GM23338 (cell line): ENCODE measurements at regions not wholly inside any gene's neighbourhood (a gene's known extent, or its start where the extent isn't known, plus 50 kb on each side); places are given as distances from the start of the nearest gene placed in this dataset.
A peak's percentile ranks its signal among the peaks of the same experiment; 100 is the strongest.

Experiments
- ATAC-seq: fragments of 200-7000 bp; cut with Tn5 transposase; 3 replicates; pipeline ENCODE4 v1.9.1; 2020
- DNase-seq: peaks from one replicate; pipeline ENCODE4 v3.0.0-alpha.2; 2015; ENCODE audit warnings: low spot score
- H2AFZ ChIP-seq: fragments of 200-600 bp; sonication (generic); 2 replicates; pipeline ENCODE4 v1.8.0; 2016; ENCODE audit warnings: antibody characterized with exemption, mild to moderate bottlenecking, moderate library complexity
- H3F3A ChIP-seq: fragments of 200-600 bp; sonication (generic); replicated peaks from 2 replicates; pipeline ENCODE4 v1.8.0; 2017; ENCODE audit warnings: antibody characterized with exemption, mixed run types, low read depth
- H3K27ac ChIP-seq: fragments of 200-600 bp; sonication (generic); 2 replicates; pipeline ENCODE4 v1.6.1; 2016; ENCODE audit warnings: low read depth
- H3K27me3 ChIP-seq: fragments of 200-600 bp; sonication (generic); 2 replicates; pipeline ENCODE4 v1.8.0; 2016; ENCODE audit warnings: mild to moderate bottlenecking, mixed run types, moderate library complexity; ENCODE audit not compliant: insufficient read depth
- H3K36me3 ChIP-seq: fragments of 200-600 bp; sonication (generic); 2 replicates; pipeline ENCODE4 v1.8.0; 2016; ENCODE audit warnings: mild to moderate bottlenecking; ENCODE audit not compliant: insufficient read depth
- H3K4me1 ChIP-seq: fragments of 200-600 bp; sonication (generic); 2 replicates; pipeline ENCODE4 v1.8.0; 2016; ENCODE audit warnings: mild to moderate bottlenecking, moderate library complexity; ENCODE audit not compliant: insufficient read depth
- H3K4me2 ChIP-seq: fragments of 200-600 bp; sonication (generic); 2 replicates; pipeline ENCODE4 v1.7.1; 2017; ENCODE audit warnings: mixed run types
- H3K4me3 ChIP-seq: fragments of 200-600 bp; sonication (generic); 2 replicates; pipeline ENCODE4 v1.6.1; 2016; ENCODE audit warnings: mixed run types
- H3K79me2 ChIP-seq: fragments of 200-600 bp; sonication (generic); replicated peaks from 2 replicates; pipeline ENCODE4 v1.8.0; 2017; ENCODE audit warnings: mild to moderate bottlenecking; ENCODE audit not compliant: insufficient read depth
- H3K9me2 ChIP-seq: fragments of 200-600 bp; sonication (generic); 2 replicates; pipeline ENCODE4 v1.8.0; 2017; ENCODE audit not compliant: insufficient read depth
- H4K20me1 ChIP-seq: fragments of 200-600 bp; sonication (generic); replicated peaks from 2 replicates; pipeline ENCODE4 v1.8.0; 2017; ENCODE audit warnings: mild to moderate bottlenecking; ENCODE audit not compliant: insufficient read depth
- H3K27ac Mint-ChIP-seq: 2 replicates; pipeline ENCODE4 v1.8.0; 2020; ENCODE audit warnings: inconsistent platforms, mild to moderate bottlenecking, moderate library complexity, mixed read lengths
- H3K27me3 Mint-ChIP-seq: 3 replicates; pipeline ENCODE4 v1.8.0; 2022; ENCODE audit warnings: low read depth, mild to moderate bottlenecking, moderate library complexity, mixed read lengths, inconsistent platforms; ENCODE audit not compliant: insufficient read depth, poor library complexity
- H3K36me3 Mint-ChIP-seq: 3 replicates; pipeline ENCODE4 v1.8.0; 2021; ENCODE audit warnings: low read depth, mild to moderate bottlenecking, inconsistent platforms, moderate library complexity, mixed read lengths
- H3K4me1 Mint-ChIP-seq: 3 replicates; pipeline ENCODE4 v1.8.0; 2020; ENCODE audit warnings: mild to moderate bottlenecking, inconsistent platforms, mixed read lengths
- H3K4me3 Mint-ChIP-seq: 3 replicates; pipeline ENCODE4 v1.8.0; 2021; ENCODE audit warnings: moderate library complexity, mild to moderate bottlenecking, inconsistent platforms, mixed read lengths
- H3K9me3 Mint-ChIP-seq: 3 replicates; pipeline ENCODE4 v1.8.0; 2020; ENCODE audit warnings: moderate library complexity, mild to moderate bottlenecking, inconsistent platforms, mixed read lengths
- REST ChIP-seq: IDR thresholded peaks from one replicate; pipeline ENCODE4 v1.6.1; 2018; ENCODE audit warnings: antibody characterized with exemption; ENCODE audit not compliant: unreplicated experiment
- ZNF462 ChIP-seq: fragments of 250-450 bp; sonication (Bioruptor Pico); IDR thresholded peaks from 2 replicates; pipeline ENCODE4 v1.5.0; 2020; ENCODE audit warnings: mild to moderate bottlenecking, moderate library complexity

- H2AFZ ChIP-seq = no peak overlapping the region
- no peak overlapping the region for H3K4me3 ChIP-seq
- Mint-ChIP-seq H3K27me3 (peaks cover 10% of the 10 kb centered on the region), H3K4me3 (no peak overlapping the region), H3K36me3 (no peaks in the 10 kb centered on the region), H3K4me1 (peaks cover 21% of the 10 kb centered on the region), H3K27ac (no peak overlapping the region), H3K9me3 (no peaks in the 10 kb centered on the region; the same call in 2 of the 3 replicates)
- TF ChIP-seq ZNF462 (CRISPR knock-in tag) (no peak), REST (peak; percentile 74)
- no peaks in the 10 kb centered on the region for H4K20me1 ChIP-seq
- no peak overlapping the region for H3K4me2 ChIP-seq
- no peaks in the 10 kb centered on the region for H3F3A ChIP-seq
- no peaks in the 10 kb centered on the region for H3K4me1 ChIP-seq
- DNase-seq (no peak), ATAC-seq (peak; percentile 31)
- H3K36me3 ChIP-seq = no peaks in the 10 kb centered on the region
- no peaks in the 10 kb centered on the region for H3K79me2 ChIP-seq
- no peaks in the 10 kb centered on the region for H3K27me3 ChIP-seq
- no peak overlapping the region for H3K27ac ChIP-seq
- no peaks in the 10 kb centered on the region for H3K9me2 ChIP-seq
These were observed 87.4 kb upstream of the HSPA9 start for GRCh38 chr5:138662599-138662998.
